GM19043 (cell line): ENCODE measurements at regions not wholly inside any gene's neighbourhood (a gene's known extent, or its start where the extent isn't known, plus 50 kb on each side); places are given as distances from the start of the nearest gene placed in this dataset.

Experiments
- ATAC-seq: cut with Tn5 transposase; IDR thresholded peaks from one replicate; pipeline ENCODE4 v1.9.1; 2021; ENCODE audit warnings: low read depth; ENCODE audit not compliant: unreplicated experiment

GRCh38 chr11:71357414-71357813 lies 90.8 kb downstream of the DHCR7 start:
- ATAC-seq = no peak

GRCh38 chr11:71356904-71357303 lies 91.3 kb downstream of the DHCR7 start:
- ATAC-seq = no peak

- ATAC-seq = no peak
These were observed 91.8 kb downstream of the DHCR7 start for GRCh38 chr11:71356280-71356876.

- ATAC-seq = no peak
These were observed 92.9 kb downstream of the DHCR7 start for GRCh38 chr11:71355281-71355680.

GRCh38 chr11:71354394-71355105 lies 93.6 kb downstream of the DHCR7 start:
- no peak for ATAC-seq

- ATAC-seq = no peak
These were observed 95.4 kb downstream of the DHCR7 start for GRCh38 chr11:71352748-71353147.

- no peak for ATAC-seq
These were observed 96.0 kb downstream of the DHCR7 start for GRCh38 chr11:71352226-71352625.

- ATAC-seq = no peak
These were observed 97.2 kb upstream of the SHANK2 start for GRCh38 chr11:71349627-71350026.

GRCh38 chr11:71343828-71344400 lies 91.5 kb upstream of the SHANK2 start:
- no peak for ATAC-seq

- no peak for ATAC-seq
These were observed 90.8 kb upstream of the SHANK2 start for GRCh38 chr11:71342951-71343827.

- ATAC-seq = no peak
These were observed 89.7 kb upstream of the SHANK2 start for GRCh38 chr11:71342116-71342515.

GRCh38 chr11:71341596-71341995 lies 89.2 kb upstream of the SHANK2 start:
- ATAC-seq = no peak

- ATAC-seq = no peak
These were observed 88.8 kb upstream of the SHANK2 start for GRCh38 chr11:71341173-71341572.

- no peak for ATAC-seq
These were observed 87.8 kb upstream of the SHANK2 start for GRCh38 chr11:71340086-71340606.

GRCh38 chr11:71339396-71339881 lies 87.1 kb upstream of the SHANK2 start:
- no peak for ATAC-seq

- ATAC-seq = no peak
These were observed 86.5 kb upstream of the SHANK2 start for GRCh38 chr11:71338801-71339395.

- ATAC-seq = no peak
These were observed 84.8 kb upstream of the SHANK2 start for GRCh38 chr11:71336996-71337754.

GRCh38 chr11:71336176-71336995 lies 84.0 kb upstream of the SHANK2 start:
- ATAC-seq = no peak

GRCh38 chr11:71335371-71335770 lies 83.0 kb upstream of the SHANK2 start:
- ATAC-seq = no peak
